ENCODE measurements at regions not wholly inside any gene's neighbourhood (a gene's known extent, or its start where the extent isn't known, plus 50 kb on each side); places are given as distances from the start of the nearest gene placed in this dataset.

- no peak for TF ChIP-seq CTCF (IDR thresholded peaks at IDR 0.05; ENCODE audit: control extremely low read depth in 1 of 3, insufficient read depth in 1 of 3, low read depth in 1 of 3, low read length in 3 of 3)
- TF ChIP-seq POLR2AphosphoS5 (IDR thresholded peaks at IDR 0.05; ENCODE audit: low read depth, low read length) = no peak
- TF ChIP-seq POLR2A (IDR thresholded peaks at IDR 0.05; ENCODE audit: control extremely low read depth in 1 of 2, low read depth in 2 of 2, low read length in 2 of 2) = no peak
- TF ChIP-seq EP300 (IDR thresholded peaks at IDR 0.05; ENCODE audit: borderline replicate concordance in 1 of 2, low read depth in 2 of 2, low read length in 2 of 2) = no peak
- no peak for TF ChIP-seq MAX (IDR thresholded peaks at IDR 0.05)
- TF ChIP-seq RXRA (IDR thresholded peaks at IDR 0.05; ENCODE audit: insufficient read depth, low read depth, low read length) = no peak
- no peak for TF ChIP-seq EZH2 (IDR thresholded peaks at IDR 0.05; ENCODE audit: low read depth, low read length, severe bottlenecking)
- no peak for TF ChIP-seq ATF3 (IDR thresholded peaks at IDR 0.05; ENCODE audit: insufficient read depth, low read depth, low read length)
- TF ChIP-seq RFX5 (IDR thresholded peaks at IDR 0.05; ENCODE audit: borderline replicate concordance, low read depth, low read length) = no peak
- no peak for TF ChIP-seq GTF2F1 (IDR thresholded peaks at IDR 0.05; ENCODE audit: borderline replicate concordance, low read depth, low read length)
- no peak for TF ChIP-seq TEAD4 (IDR thresholded peaks at IDR 0.05; ENCODE audit: low read depth, low read length)
- TF ChIP-seq FOSL1 (IDR thresholded peaks at IDR 0.05; ENCODE audit: insufficient read depth, low read depth, low read length) = no peak
Measured at GRCh38 chr1:55684131-55684650, 469.0 kb upstream of the USP24 start.
